ENCODE measurements at regions not wholly inside any gene's neighbourhood (a gene's known extent, or its start where the extent isn't known, plus 50 kb on each side); places are given as distances from the start of the nearest gene placed in this dataset.

DNA sequence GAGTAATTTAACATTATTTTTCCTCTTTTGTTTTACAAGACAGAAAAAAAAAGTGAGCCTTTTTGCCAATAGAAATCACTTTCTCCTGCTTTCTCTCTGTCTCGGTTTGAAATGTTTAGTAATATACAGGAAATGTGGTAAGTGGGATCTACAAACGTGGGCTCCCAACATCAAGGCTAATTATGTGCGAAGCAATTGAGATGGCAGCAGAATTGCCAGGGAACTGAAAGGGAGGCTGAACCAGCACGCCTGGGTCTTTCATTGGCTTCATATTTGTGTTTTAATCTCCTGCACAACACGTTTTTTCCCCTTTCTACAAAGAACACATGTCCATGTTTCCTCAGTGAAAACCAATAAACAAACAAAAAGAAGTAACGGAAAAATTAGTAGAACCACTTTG lies 743.9 kb upstream of the SOX9 start:
- TF ChIP-seq POLR2A (IDR thresholded peaks at IDR 0.05), result no peak
- TF ChIP-seq, protein P1, sequence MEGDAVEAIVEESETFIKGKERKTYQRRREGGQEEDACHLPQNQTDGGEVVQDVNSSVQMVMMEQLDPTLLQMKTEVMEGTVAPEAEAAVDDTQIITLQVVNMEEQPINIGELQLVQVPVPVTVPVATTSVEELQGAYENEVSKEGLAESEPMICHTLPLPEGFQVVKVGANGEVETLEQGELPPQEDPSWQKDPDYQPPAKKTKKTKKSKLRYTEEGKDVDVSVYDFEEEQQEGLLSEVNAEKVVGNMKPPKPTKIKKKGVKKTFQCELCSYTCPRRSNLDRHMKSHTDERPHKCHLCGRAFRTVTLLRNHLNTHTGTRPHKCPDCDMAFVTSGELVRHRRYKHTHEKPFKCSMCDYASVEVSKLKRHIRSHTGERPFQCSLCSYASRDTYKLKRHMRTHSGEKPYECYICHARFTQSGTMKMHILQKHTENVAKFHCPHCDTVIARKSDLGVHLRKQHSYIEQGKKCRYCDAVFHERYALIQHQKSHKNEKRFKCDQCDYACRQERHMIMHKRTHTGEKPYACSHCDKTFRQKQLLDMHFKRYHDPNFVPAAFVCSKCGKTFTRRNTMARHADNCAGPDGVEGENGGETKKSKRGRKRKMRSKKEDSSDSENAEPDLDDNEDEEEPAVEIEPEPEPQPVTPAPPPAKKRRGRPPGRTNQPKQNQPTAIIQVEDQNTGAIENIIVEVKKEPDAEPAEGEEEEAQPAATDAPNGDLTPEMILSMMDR (IDR thresholded peaks at IDR 0.05), result no peak
